ENCODE measurements at regions not wholly inside any gene's neighbourhood (a gene's known extent, or its start where the extent isn't known, plus 50 kb on each side); places are given as distances from the start of the nearest gene placed in this dataset.
"Not testable (repeated sequence)": the region's sequence is repeated elsewhere in the genome, so short reads cannot be mapped to it uniquely, and the experiment has no call there.

GRCh38 chr14:82635915-82636314, 1102.3 kb upstream of the SEL1L start:
- DNase-seq, result no peak

DNA sequence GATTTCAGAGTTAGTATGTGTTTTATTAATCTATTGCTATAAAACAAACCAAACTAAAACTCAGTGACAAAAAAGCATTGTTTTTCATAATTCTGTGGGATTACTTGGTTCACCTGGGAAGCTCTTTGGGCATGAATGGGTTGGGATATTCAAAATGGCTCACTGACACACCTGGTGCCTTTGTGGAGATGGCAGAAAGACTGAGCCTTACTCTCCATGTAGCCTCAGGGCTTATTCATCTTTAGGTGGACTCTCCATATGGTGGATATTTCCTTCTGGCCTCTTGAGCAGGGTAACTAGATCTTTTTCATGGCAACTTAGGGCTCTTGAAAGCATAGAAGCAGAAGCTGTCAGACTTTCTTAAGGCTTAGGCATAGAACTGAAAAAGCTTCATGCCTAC, 1102.8 kb upstream of the SEL1L start:
- no peak for DNase-seq

GRCh38 chr14:82641050-82641540, 1107.4 kb upstream of the SEL1L start:
- no peak for DNase-seq

GRCh38 chr14:82642425-82642824, 1108.8 kb upstream of the SEL1L start:
- peak in 1 of 4 experiments; percentile 0 for DNase-seq

DNA sequence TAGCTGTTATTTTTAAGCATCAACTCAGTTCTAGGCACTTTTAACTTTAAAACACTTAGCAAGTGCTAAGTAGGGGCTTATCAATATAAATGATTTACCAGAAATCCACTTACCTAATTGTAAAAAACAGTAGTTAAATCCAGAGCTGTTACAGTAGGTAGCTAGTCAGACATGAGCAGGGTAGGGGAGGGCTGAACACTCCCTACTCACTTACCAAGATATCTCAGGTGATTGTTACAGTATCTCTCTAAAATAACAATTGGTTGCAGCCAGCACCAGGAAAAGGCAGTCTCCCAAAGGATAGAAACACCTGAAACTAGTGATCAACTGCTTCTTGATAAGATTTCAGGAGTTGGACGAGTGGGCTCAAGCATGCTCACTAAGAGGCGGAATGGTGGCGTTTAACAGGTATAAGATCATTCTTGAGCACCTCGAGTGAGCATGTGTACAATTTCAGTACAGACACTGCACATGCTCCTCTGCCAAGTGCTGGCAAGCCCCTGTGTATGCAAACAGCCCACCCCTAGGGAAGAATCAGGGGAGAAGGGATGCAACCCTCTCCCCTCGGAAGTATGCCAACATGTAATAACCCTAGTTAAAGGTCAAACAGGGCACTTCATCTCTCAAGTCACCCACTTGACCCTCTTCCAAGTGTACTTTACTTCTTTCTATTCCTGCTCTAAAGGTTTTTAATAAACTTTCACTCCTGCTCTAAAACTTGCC, 1113.6 kb upstream of the SEL1L start:
- DNase-seq, result no peak

- no peak for DNase-seq
Observed at GRCh38 chr14:82655770-82656169, 1122.1 kb upstream of the SEL1L start.

GRCh38 chr14:82657186-82657675, 1123.6 kb upstream of the SEL1L start:
- no peak for DNase-seq

GRCh38 chr14:82661258-82661657, 1127.6 kb upstream of the SEL1L start:
- DNase-seq, result no peak

DNA sequence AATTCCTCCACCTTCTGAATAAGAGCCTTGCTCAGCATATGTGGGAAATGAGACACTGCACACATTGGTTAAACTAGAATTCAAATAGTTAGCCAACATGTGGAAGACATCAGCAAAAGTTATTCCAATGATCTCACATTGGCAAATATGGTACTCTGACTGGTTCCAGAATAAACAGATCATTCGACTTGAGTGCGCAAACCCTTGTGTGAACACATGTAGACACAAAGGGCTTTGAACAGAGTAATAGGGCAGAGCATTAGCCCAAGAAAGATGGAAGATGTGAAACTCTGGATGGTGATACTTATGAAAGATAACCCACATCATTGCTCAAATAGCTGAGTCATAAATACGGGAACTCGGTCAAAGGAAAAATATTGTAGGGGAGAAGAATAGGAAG, 1133.4 kb upstream of the SEL1L start:
- no peak for DNase-seq

GRCh38 chr14:82667501-82667900, 1133.8 kb upstream of the SEL1L start:
- DNase-seq, result no peak

DNA sequence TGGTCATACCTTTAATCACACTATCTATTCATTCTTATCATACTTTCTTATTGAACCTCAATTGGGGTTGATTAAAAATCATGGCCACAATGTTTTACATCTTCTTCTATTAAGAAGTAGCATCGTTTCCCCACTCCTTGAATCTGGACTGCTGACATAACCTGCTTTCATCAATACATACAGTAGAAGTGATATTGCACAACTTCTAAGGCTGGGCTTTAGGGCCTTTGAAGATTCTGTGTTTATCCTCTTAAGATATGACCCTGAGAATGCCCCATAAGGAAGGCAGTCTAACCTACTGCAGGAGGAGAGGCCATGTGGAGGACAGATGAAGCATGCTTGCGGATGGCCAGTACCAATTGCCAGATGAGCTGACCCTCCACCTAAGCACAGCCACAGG, 1142.8 kb upstream of the SEL1L start:
- DNase-seq, result no peak

- no peak for DNase-seq
Observed at GRCh38 chr14:82689948-82690347, 1156.3 kb upstream of the SEL1L start.

DNA sequence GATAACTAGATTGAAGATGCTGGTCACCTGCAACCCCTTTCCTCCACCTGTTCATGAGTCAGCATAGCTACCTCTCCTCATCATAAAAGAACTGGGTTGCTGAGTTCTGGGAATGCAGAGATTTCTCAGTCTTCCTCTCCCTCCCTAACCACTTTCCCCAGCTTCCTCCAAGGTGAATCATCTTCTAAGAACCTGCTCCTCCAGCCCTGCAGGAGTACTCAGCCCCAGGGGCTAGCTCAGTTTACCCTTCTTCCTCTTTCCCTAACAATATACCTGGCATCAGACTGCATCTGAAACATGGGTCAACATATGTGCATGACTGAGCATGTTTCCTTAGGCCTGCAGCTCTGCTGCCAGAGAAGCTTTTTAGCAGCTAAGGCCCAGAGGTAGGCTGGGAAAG, 1157.5 kb upstream of the SEL1L start:
- DNase-seq, result not testable (repeated sequence)

DNA sequence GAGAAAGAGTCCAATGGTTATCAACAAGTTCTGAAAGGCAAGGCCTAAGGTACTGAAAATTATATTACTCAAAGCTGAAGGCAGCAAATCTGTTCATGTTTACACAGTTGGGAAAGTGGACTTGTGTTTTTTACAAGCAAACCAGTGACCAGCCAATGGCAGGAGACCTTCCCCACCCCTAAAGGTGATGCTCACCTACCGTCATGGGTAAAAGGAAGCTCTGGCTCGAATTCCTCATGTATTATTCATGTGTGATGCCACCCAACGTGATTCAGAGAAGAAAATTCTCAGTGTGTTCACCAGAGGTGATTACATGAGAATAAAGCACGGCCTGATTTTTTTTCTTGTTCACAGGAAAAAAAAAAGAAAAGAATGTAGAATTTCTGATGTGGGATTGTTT, 1161.2 kb upstream of the SEL1L start:
- no peak for DNase-seq

DNA sequence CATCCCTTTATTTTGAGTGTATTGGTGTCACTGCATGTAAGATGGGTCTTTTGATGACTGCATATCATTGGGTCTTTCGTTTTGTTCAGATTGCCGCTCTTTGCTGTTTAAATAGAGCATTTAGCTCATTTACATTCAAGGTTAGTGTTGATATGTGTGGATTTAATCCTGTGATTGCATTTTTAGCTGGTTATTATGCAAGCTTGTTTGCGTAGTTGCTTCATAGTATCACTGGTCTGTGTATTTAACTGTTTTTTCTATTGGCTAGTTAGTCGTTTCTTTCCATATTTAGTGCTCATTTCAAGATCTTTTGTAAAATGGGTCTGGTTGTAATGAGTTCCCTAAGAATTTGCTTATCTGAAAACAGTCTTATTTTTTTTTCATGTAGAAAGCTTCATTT, 1170.6 kb upstream of the SEL1L start:
- no peak for DNase-seq

- peak; percentile 53 to 68 (median 60) for DNase-seq
Observed at GRCh38 chr14:82710267-82710841, 1176.7 kb upstream of the SEL1L start.

GRCh38 chr14:82719617-82720016, 1186.0 kb upstream of the SEL1L start:
- no peak for DNase-seq

DNA sequence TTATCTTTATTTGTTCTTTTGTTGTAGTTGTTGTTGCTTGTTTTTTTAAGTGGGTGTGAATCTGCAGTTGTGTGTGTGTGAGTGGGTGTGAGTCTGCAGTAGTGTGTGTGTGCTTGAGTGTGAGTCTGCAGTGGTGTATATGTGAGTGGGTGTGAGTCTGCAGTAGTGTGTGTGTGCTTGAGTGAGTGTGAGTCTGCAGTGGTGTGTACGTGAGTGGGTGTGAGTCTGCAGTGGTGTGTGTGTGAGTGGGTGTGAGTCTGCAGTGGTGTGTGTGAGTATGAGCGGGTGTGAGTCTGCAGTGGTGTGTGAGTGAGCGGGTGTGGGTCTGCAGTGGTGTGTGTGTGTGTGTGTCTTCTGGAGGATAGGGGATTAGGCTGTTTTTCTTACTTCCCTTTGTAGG, 1186.8 kb upstream of the SEL1L start:
- DNase-seq, result no peak

GRCh38 chr14:82720946-82721345, 1187.3 kb upstream of the SEL1L start:
- DNase-seq, result no peak

DNA sequence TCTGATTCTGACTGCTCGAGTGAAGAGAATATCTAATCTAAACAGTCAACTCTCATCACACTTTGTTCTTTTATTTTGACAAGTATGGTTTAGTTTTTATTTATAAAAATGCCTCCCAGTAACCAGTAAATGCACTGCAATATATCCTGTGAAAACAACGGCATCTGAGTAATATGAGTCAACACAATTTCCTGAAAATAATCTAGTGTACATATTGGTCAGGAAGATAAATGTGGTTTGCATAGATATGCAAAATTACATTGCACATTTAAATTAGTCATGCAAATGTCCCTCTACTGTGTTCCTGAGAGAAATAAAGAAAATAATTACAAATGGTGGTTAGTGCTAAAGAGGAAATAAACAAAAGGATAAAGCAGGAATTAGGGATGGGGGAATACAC, 1190.7 kb upstream of the SEL1L start:
- no peak for DNase-seq

GRCh38 chr14:82725213-82725612, 1191.6 kb upstream of the SEL1L start:
- no peak for DNase-seq

- DNase-seq, result no peak
Observed at GRCh38 chr14:82731526-82731925, 1197.9 kb upstream of the SEL1L start.

DNA sequence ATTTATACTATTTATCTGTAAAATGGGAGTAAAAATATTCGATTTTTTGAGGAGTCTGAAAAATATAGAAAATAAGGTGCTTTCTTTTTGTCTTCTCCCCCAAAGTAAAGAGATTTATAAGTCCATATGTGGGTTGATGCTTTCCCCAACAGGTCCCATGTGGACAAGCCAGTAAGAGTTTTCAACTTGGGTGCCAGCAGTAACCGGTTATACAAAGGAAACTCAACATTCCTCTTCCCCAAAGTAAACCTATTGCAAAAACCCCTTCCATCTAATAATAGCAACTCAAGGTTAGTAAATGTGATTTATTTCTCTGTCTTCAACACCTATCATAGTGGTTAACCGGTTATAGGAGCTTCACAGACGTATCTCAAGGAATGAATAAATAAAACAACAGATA, 1206.9 kb upstream of the SEL1L start:
- DNase-seq, result no peak

GRCh38 chr14:82755476-82755875, 1221.8 kb upstream of the SEL1L start:
- no peak for DNase-seq

Data from suppressor macrophage (primary cell).